WTC11 (cell line): ENCODE measurements at regions not wholly inside any gene's neighbourhood (a gene's known extent, or its start where the extent isn't known, plus 50 kb on each side); places are given as distances from the start of the nearest gene placed in this dataset.

Experiments
- ATF6 ChIP-seq: sonication (generic); formaldehyde crosslinking; IDR thresholded peaks from 2 replicates; pipeline ENCODE4 v1.8.1; 2023; ENCODE audit warnings: mild to moderate bottlenecking, missing genetic modification reagents
- CREB1 ChIP-seq: sonication (generic); formaldehyde crosslinking; IDR thresholded peaks from 2 replicates; pipeline ENCODE4 v1.8.0; 2023; ENCODE audit warnings: mild to moderate bottlenecking, missing genetic modification reagents
- CTCF ChIP-seq: fragments of 200-600 bp; IDR thresholded peaks from 2 replicates; pipeline ENCODE4 v1.8.0; 2022; ENCODE audit warnings: antibody characterized with exemption
- ELF4 ChIP-seq: sonication (generic); formaldehyde crosslinking; IDR thresholded peaks from 2 replicates; pipeline ENCODE4 v1.8.1; 2022; ENCODE audit warnings: low read depth, mild to moderate bottlenecking, moderate library complexity, missing genetic modification reagents
- ESRRA ChIP-seq: sonication (generic); formaldehyde crosslinking; IDR thresholded peaks from 2 replicates; pipeline ENCODE4 v1.8.1; 2022; ENCODE audit warnings: mild to moderate bottlenecking, missing genetic modification reagents, borderline replicate concordance
- ZNF121 ChIP-seq: sonication (generic); formaldehyde crosslinking; IDR thresholded peaks from 2 replicates; pipeline ENCODE4 v1.8.0; 2023; ENCODE audit warnings: missing genetic modification reagents
- ZNF281 ChIP-seq: sonication (generic); formaldehyde crosslinking; IDR thresholded peaks from 2 replicates; pipeline ENCODE4 v1.8.0; 2023; ENCODE audit warnings: mild to moderate bottlenecking, missing genetic modification reagents

- TF ChIP-seq ELF4 (CRISPR knock-in tag) = no peak
- TF ChIP-seq ESRRA = no peak
- TF ChIP-seq ATF6 (CRISPR knock-in tag) = no peak
- no peak for TF ChIP-seq ZNF121 (CRISPR knock-in tag)
- TF ChIP-seq CREB1 (CRISPR knock-in tag) = no peak
- no peak for TF ChIP-seq ZNF281 (CRISPR knock-in tag)
- no peak for TF ChIP-seq CTCF
Measured at GRCh38 chr13:37368501-37368900, 230.1 kb downstream of the POSTN start.
